ENCODE measurements at regions not wholly inside any gene's neighbourhood (a gene's known extent, or its start where the extent isn't known, plus 50 kb on each side); places are given as distances from the start of the nearest gene placed in this dataset.

- TF ChIP-seq, protein P1, sequence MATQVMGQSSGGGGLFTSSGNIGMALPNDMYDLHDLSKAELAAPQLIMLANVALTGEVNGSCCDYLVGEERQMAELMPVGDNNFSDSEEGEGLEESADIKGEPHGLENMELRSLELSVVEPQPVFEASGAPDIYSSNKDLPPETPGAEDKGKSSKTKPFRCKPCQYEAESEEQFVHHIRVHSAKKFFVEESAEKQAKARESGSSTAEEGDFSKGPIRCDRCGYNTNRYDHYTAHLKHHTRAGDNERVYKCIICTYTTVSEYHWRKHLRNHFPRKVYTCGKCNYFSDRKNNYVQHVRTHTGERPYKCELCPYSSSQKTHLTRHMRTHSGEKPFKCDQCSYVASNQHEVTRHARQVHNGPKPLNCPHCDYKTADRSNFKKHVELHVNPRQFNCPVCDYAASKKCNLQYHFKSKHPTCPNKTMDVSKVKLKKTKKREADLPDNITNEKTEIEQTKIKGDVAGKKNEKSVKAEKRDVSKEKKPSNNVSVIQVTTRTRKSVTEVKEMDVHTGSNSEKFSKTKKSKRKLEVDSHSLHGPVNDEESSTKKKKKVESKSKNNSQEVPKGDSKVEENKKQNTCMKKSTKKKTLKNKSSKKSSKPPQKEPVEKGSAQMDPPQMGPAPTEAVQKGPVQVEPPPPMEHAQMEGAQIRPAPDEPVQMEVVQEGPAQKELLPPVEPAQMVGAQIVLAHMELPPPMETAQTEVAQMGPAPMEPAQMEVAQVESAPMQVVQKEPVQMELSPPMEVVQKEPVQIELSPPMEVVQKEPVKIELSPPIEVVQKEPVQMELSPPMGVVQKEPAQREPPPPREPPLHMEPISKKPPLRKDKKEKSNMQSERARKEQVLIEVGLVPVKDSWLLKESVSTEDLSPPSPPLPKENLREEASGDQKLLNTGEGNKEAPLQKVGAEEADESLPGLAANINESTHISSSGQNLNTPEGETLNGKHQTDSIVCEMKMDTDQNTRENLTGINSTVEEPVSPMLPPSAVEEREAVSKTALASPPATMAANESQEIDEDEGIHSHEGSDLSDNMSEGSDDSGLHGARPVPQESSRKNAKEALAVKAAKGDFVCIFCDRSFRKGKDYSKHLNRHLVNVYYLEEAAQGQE (IDR thresholded peaks at IDR 0.05; ENCODE audit: low read depth) = no peak
- TF ChIP-seq EP300 (IDR thresholded peaks at IDR 0.05; ENCODE audit: borderline replicate concordance) = no peak
- TF ChIP-seq TAF1 (IDR thresholded peaks at IDR 0.05; ENCODE audit: low read depth) = no peak
- TF ChIP-seq TEAD4 (IDR thresholded peaks at IDR 0.05) = no peak
- TF ChIP-seq CEBPB (IDR thresholded peaks at IDR 0.05) = no peak
- no peak for TF ChIP-seq FOXM1 (IDR thresholded peaks at IDR 0.05; ENCODE audit: borderline replicate concordance, low read depth)
- TF ChIP-seq, protein P2, sequence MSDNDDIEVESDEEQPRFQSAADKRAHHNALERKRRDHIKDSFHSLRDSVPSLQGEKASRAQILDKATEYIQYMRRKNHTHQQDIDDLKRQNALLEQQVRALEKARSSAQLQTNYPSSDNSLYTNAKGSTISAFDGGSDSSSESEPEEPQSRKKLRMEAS (IDR thresholded peaks at IDR 0.05) = no peak
- TF ChIP-seq TCF12 (IDR thresholded peaks at IDR 0.05; ENCODE audit: low read depth) = no peak
- no peak for TF ChIP-seq CREB1 (IDR thresholded peaks at IDR 0.05; ENCODE audit: low read depth)
- no peak for TF ChIP-seq ZBTB7A (IDR thresholded peaks at IDR 0.05; ENCODE audit: low read depth)
- TF ChIP-seq RAD21 (IDR thresholded peaks at IDR 0.05; ENCODE audit: low read depth) = no peak
- TF ChIP-seq EGR1 (IDR thresholded peaks at IDR 0.05) = no peak
- TF ChIP-seq YY1 (IDR thresholded peaks at IDR 0.05; ENCODE audit: low read depth) = no peak
Measured at GRCh38 chr7:152486968-152487367, 51.2 kb upstream of the KMT2C start.
